ENCODE measurements at regions not wholly inside any gene's neighbourhood (a gene's known extent, or its start where the extent isn't known, plus 50 kb on each side); places are given as distances from the start of the nearest gene placed in this dataset.

- Histone ChIP-seq H3K27ac (ENCODE audit: poor library complexity, severe bottlenecking) (no peak overlapping the region), H3K36me3 (ENCODE audit: low read depth) (no peaks in the 10 kb centered on the region), H3K9me3 (ENCODE audit: severe bottlenecking) (peaks cover 2% of the 10 kb centered on the region), H3K4me3 (ENCODE audit: severe bottlenecking) (no peak overlapping the region), H3K27me3 (ENCODE audit: insufficient read depth, poor library complexity, severe bottlenecking) (no peaks in the 10 kb centered on the region), H3K4me1 (ENCODE audit: insufficient read depth, poor library complexity, severe bottlenecking) (no peaks in the 10 kb centered on the region)
- no peak for TF ChIP-seq CTCF (IDR thresholded peaks at IDR 0.05; ENCODE audit: poor library complexity, severe bottlenecking)
- DNase-seq (ENCODE audit: low spot score) (no peak), ATAC-seq (ENCODE audit: low read depth) (no peak)
These were observed 218.1 kb upstream of the FOXP2 start for GRCh38 chr7:114196517-114196916.

GRCh38 chr7:114190387-114190786, 224.2 kb upstream of the FOXP2 start:
- H3K9me3 ChIP-seq (ENCODE audit: severe bottlenecking), result peaks cover 2% of the 10 kb centered on the region
- no peak for TF ChIP-seq CTCF (IDR thresholded peaks at IDR 0.05; ENCODE audit: poor library complexity, severe bottlenecking)
- no peaks in the 10 kb centered on the region for H3K4me1 ChIP-seq (ENCODE audit: insufficient read depth, poor library complexity, severe bottlenecking)
- ATAC-seq (ENCODE audit: low read depth) (no peak), DNase-seq (ENCODE audit: low spot score) (no peak)
- H3K36me3 ChIP-seq (ENCODE audit: low read depth), result no peaks in the 10 kb centered on the region
- H3K27me3 ChIP-seq (ENCODE audit: insufficient read depth, poor library complexity, severe bottlenecking), result no peaks in the 10 kb centered on the region
- no peak overlapping the region for H3K4me3 ChIP-seq (ENCODE audit: severe bottlenecking)
- H3K27ac ChIP-seq (ENCODE audit: poor library complexity, severe bottlenecking), result no peak overlapping the region

GRCh38 chr7:114183311-114184088, 231.1 kb upstream of the FOXP2 start:
- no peaks in the 10 kb centered on the region for H3K9me3 ChIP-seq (ENCODE audit: severe bottlenecking)
- no peak for DNase-seq (ENCODE audit: low spot score)
- no peak for ATAC-seq (ENCODE audit: low read depth)
- H3K4me3 ChIP-seq (ENCODE audit: severe bottlenecking), result no peak overlapping the region
- no peak for TF ChIP-seq CTCF (IDR thresholded peaks at IDR 0.05; ENCODE audit: poor library complexity, severe bottlenecking)
- no peaks in the 10 kb centered on the region for H3K36me3 ChIP-seq (ENCODE audit: low read depth)
- no peaks in the 10 kb centered on the region for H3K4me1 ChIP-seq (ENCODE audit: insufficient read depth, poor library complexity, severe bottlenecking)
- no peak overlapping the region for H3K27ac ChIP-seq (ENCODE audit: poor library complexity, severe bottlenecking)
- H3K27me3 ChIP-seq (ENCODE audit: insufficient read depth, poor library complexity, severe bottlenecking), result no peaks in the 10 kb centered on the region

- Histone ChIP-seq H3K36me3 (ENCODE audit: low read depth) (no peaks in the 10 kb centered on the region), H3K9me3 (ENCODE audit: severe bottlenecking) (no peaks in the 10 kb centered on the region), H3K4me1 (ENCODE audit: insufficient read depth, poor library complexity, severe bottlenecking) (no peaks in the 10 kb centered on the region), H3K27me3 (ENCODE audit: insufficient read depth, poor library complexity, severe bottlenecking) (no peaks in the 10 kb centered on the region), H3K27ac (ENCODE audit: poor library complexity, severe bottlenecking) (no peak overlapping the region), H3K4me3 (ENCODE audit: severe bottlenecking) (no peak overlapping the region)
- ATAC-seq (ENCODE audit: low read depth) (no peak), DNase-seq (ENCODE audit: low spot score) (no peak)
- no peak for TF ChIP-seq CTCF (IDR thresholded peaks at IDR 0.05; ENCODE audit: poor library complexity, severe bottlenecking)
These were observed 231.8 kb upstream of the FOXP2 start for GRCh38 chr7:114182837-114183236.

GRCh38 chr7:114181280-114181679, 233.3 kb upstream of the FOXP2 start:
- DNase-seq (ENCODE audit: low spot score) (no peak), ATAC-seq (ENCODE audit: low read depth) (no peak)
- no peaks in the 10 kb centered on the region for H3K9me3 ChIP-seq (ENCODE audit: severe bottlenecking)
- no peak overlapping the region for H3K4me3 ChIP-seq (ENCODE audit: severe bottlenecking)
- TF ChIP-seq CTCF (IDR thresholded peaks at IDR 0.05; ENCODE audit: poor library complexity, severe bottlenecking), result no peak
- no peaks in the 10 kb centered on the region for H3K36me3 ChIP-seq (ENCODE audit: low read depth)
- H3K4me1 ChIP-seq (ENCODE audit: insufficient read depth, poor library complexity, severe bottlenecking), result no peaks in the 10 kb centered on the region
- no peak overlapping the region for H3K27ac ChIP-seq (ENCODE audit: poor library complexity, severe bottlenecking)
- H3K27me3 ChIP-seq (ENCODE audit: insufficient read depth, poor library complexity, severe bottlenecking), result no peaks in the 10 kb centered on the region
